SK-N-SH treated with all-trans-retinoic acid at 6 μM for 48 hours (cell line): ENCODE measurements at regions not wholly inside any gene's neighbourhood (a gene's known extent, or its start where the extent isn't known, plus 50 kb on each side); places are given as distances from the start of the nearest gene placed in this dataset.

Experiments
- ARNTL ChIP-seq: fragments of 450-650 bp; formaldehyde crosslinking; IDR thresholded peaks from 2 replicates; pipeline ENCODE4 v1.5.0; 2020; ENCODE audit warnings: low read depth, mild to moderate bottlenecking, moderate library complexity, borderline replicate concordance
- CREB5 ChIP-seq: fragments of 250-450 bp; sonication (Bioruptor Pico); IDR thresholded peaks from 2 replicates; pipeline ENCODE4 v1.5.1; 2020; ENCODE audit warnings: low read depth, mild to moderate bottlenecking, moderate library complexity
- ESRRG ChIP-seq: fragments of 250-450 bp; sonication (Bioruptor Pico); IDR thresholded peaks from 2 replicates; pipeline ENCODE4 v1.6.1; 2021; ENCODE audit warnings: mild to moderate bottlenecking
- OSR1 ChIP-seq: fragments of 250-450 bp; sonication (Bioruptor Pico); IDR thresholded peaks from 2 replicates; pipeline ENCODE4 v1.8.0; 2022; ENCODE audit warnings: moderate library complexity, mild to moderate bottlenecking, inconsistent platforms
- RARB ChIP-seq: fragments of 250-450 bp; sonication (Bioruptor Pico); IDR thresholded peaks from 2 replicates; pipeline ENCODE4 v1.8.0; 2021; ENCODE audit warnings: mild to moderate bottlenecking, moderate library complexity
- SNAI2 ChIP-seq: fragments of 250-450 bp; sonication (Bioruptor Pico); IDR thresholded peaks from 2 replicates; pipeline ENCODE4 v1.5.0; 2020; ENCODE audit warnings: mild to moderate bottlenecking, moderate library complexity
- TSHZ2 ChIP-seq: fragments of 250-450 bp; sonication (Bioruptor Pico); IDR thresholded peaks from 2 replicates; pipeline ENCODE4 v1.5.0; 2020; ENCODE audit warnings: mild to moderate bottlenecking, moderate library complexity
- ZFP3 ChIP-seq: fragments of 250-450 bp; sonication (Bioruptor Pico); IDR thresholded peaks from 2 replicates; pipeline ENCODE4 v1.5.0; 2020; ENCODE audit warnings: mild to moderate bottlenecking, moderate library complexity
- ZFP30 ChIP-seq: fragments of 450-650 bp; formaldehyde crosslinking; IDR thresholded peaks from 2 replicates; pipeline ENCODE4 v1.5.0; 2022; ENCODE audit warnings: mild to moderate bottlenecking, moderate library complexity
- ZNF565 ChIP-seq: fragments of 450-650 bp; formaldehyde crosslinking; conservative IDR thresholded peaks from 2 replicates; pipeline ENCODE4 v1.5.0; 2020; ENCODE audit warnings: low read depth, mild to moderate bottlenecking, moderate library complexity
- ZNF8 ChIP-seq: fragments of 450-650 bp; formaldehyde crosslinking; IDR thresholded peaks from 2 replicates; pipeline ENCODE4 v1.5.0; 2020; ENCODE audit warnings: mild to moderate bottlenecking, moderate library complexity

GRCh38 chr5:109483395-109483971, 73.7 kb upstream of the PJA2 start:
- no peak for TF ChIP-seq ZFP3 (CRISPR knock-in tag)
- TF ChIP-seq ARNTL, result no peak
- no peak for TF ChIP-seq ESRRG
- TF ChIP-seq ZFP30 (CRISPR knock-in tag), result no peak
- TF ChIP-seq OSR1 (CRISPR knock-in tag), result no peak
- TF ChIP-seq CREB5 (CRISPR knock-in tag), result no peak
- TF ChIP-seq RARB (CRISPR knock-in tag), result no peak
- no peak for TF ChIP-seq SNAI2 (CRISPR knock-in tag)
- no peak for TF ChIP-seq TSHZ2 (CRISPR knock-in tag)
- no peak for TF ChIP-seq ZNF565 (CRISPR knock-in tag)
- TF ChIP-seq ZNF8 (CRISPR knock-in tag), result no peak
